GM23248 (cell line): ENCODE measurements at regions not wholly inside any gene's neighbourhood (a gene's known extent, or its start where the extent isn't known, plus 50 kb on each side); places are given as distances from the start of the nearest gene placed in this dataset.

ENCODE experiments used
- DNase-seq: peaks from one replicate; pipeline ENCODE4 v3.0.0-alpha.2; 2015
- H2AFZ ChIP-seq: fragments of 200-600 bp; sonication (generic); 2 replicates; pipeline ENCODE4 v1.6.1; 2016; ENCODE audit warnings: antibody characterized with exemption
- H3F3A ChIP-seq: fragments of 200-600 bp; sonication (generic); 2 replicates; pipeline ENCODE4 v1.6.1; 2016; ENCODE audit warnings: mild to moderate bottlenecking, antibody characterized with exemption, mixed run types; ENCODE audit not compliant: insufficient read depth
- H3K27ac ChIP-seq: fragments of 200-600 bp; sonication (generic); 2 replicates; pipeline ENCODE4 v1.5.1; 2016; ENCODE audit warnings: mild to moderate bottlenecking
- H3K27me3 ChIP-seq: fragments of 200-600 bp; sonication (generic); replicated peaks from 2 replicates; pipeline ENCODE4 v1.6.1; 2016; ENCODE audit warnings: mild to moderate bottlenecking; ENCODE audit not compliant: insufficient read depth
- H3K36me3 ChIP-seq: fragments of 200-600 bp; sonication (generic); 2 replicates; pipeline ENCODE4 v1.6.1; 2016; ENCODE audit warnings: low read depth, mild to moderate bottlenecking
- H3K4me1 ChIP-seq: fragments of 200-600 bp; sonication (generic); 2 replicates; pipeline ENCODE4 v1.6.1; 2016; ENCODE audit warnings: mild to moderate bottlenecking; ENCODE audit not compliant: insufficient read depth
- H3K4me2 ChIP-seq: fragments of 200-600 bp; sonication (generic); one replicate; pipeline ENCODE4 v1.6.1; 2016; ENCODE audit warnings: mild to moderate bottlenecking; ENCODE audit not compliant: unreplicated experiment
- H3K4me3 ChIP-seq: fragments of 200-600 bp; sonication (generic); 2 replicates; pipeline ENCODE4 v1.5.1; 2016; ENCODE audit warnings: mild to moderate bottlenecking
- H3K79me2 ChIP-seq: fragments of 200-600 bp; sonication (generic); 2 replicates; pipeline ENCODE4 v1.6.1; 2016; ENCODE audit warnings: mild to moderate bottlenecking; ENCODE audit not compliant: insufficient read depth
- H3K9ac ChIP-seq: fragments of 200-600 bp; sonication (generic); 2 replicates; pipeline ENCODE4 v1.6.1; 2016; ENCODE audit warnings: mild to moderate bottlenecking
- H3K9me2 ChIP-seq: fragments of 200-600 bp; sonication (generic); 2 replicates; pipeline ENCODE4 v1.6.1; 2016; ENCODE audit warnings: mixed run types, mild to moderate bottlenecking, moderate library complexity; ENCODE audit not compliant: insufficient read depth
- H3K9me3 ChIP-seq: fragments of 200-600 bp; sonication (generic); one replicate; pipeline ENCODE4 v1.6.1; 2017; ENCODE audit warnings: low read depth
- H4K20me1 ChIP-seq: fragments of 200-600 bp; sonication (generic); 2 replicates; pipeline ENCODE4 v1.6.0; 2016; ENCODE audit not compliant: insufficient read depth
- EZH2 ChIP-seq: fragments of 200-600 bp; sonication (generic); IDR thresholded peaks from 2 replicates; pipeline ENCODE4 v1.6.1; 2018; ENCODE audit warnings: antibody characterized with exemption, mild to moderate bottlenecking; ENCODE audit not compliant: insufficient read depth, poor library complexity, severe bottlenecking
- EZH2phosphoT487 ChIP-seq: fragments of 200-600 bp; sonication (generic); IDR thresholded peaks from 2 replicates; pipeline ENCODE4 v1.6.1; 2018; ENCODE audit warnings: antibody characterized with exemption, moderate library complexity, mild to moderate bottlenecking, low read depth; ENCODE audit not compliant: insufficient read depth
- WGBS, 2 experiments: methylation state at CpG; one replicate each; pipeline ENCODE4 v1.1.6; 2015 to 2017; ENCODE audit warnings: low lambda C conversion rate in 2 of 2, low coverage in 1 of 2; ENCODE audit errors: missing lambda C conversion rate in 2 of 2; 5-methylcytosine and 5-hydroxymethylcytosine counted together
- in situ Hi-C: fragments of 300-500 bp; cut with MboI; formaldehyde crosslinking; loops from 2 replicates; pipeline ENCODE4 v1.15.0; 2020

DNA sequence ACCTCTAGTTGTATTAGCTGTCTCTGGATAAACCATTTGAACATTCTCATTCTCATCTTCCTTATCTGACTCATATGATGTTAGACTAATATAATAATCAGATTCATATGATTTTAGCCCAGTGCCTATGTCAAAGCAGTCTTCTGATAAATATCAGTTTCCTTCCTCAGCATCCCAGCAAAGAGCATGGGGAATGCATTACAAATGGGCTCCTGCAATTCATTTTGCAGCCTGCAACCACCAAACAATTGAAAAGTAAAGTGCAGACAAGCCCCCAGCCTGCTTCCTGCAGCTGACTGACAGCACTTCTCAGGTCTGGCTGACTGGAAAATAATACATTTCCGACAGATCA, 78.2 kb upstream of the STAC start:
- Histone ChIP-seq H3K9me3 (no peaks in the 10 kb centered on the region), H3K27ac (no peak overlapping the region), H3K79me2 (no peaks in the 10 kb centered on the region), H3K4me1 (no peaks in the 10 kb centered on the region), H3K27me3 (no peaks in the 10 kb centered on the region), H3K9me2 (no peaks in the 10 kb centered on the region), H4K20me1 (no peaks in the 10 kb centered on the region), H3K36me3 (no peaks in the 10 kb centered on the region), H2AFZ (no peak overlapping the region), H3K4me2 (no peak overlapping the region), H3K9ac (no peak overlapping the region), H3F3A (0 out of 2 replicates have a peak, but pooled peaks cover 4% of the 10 kb centered on the region), H3K4me3 (no peak overlapping the region)
- TF ChIP-seq EZH2phosphoT487 (no peak), EZH2 (no peak)
- in situ Hi-C loops = no loop called here
- DNase-seq = no peak
- 84 to 90% methylated on average over 1 of the region's 1 CpG for WGBS, 2 experiments

DNA sequence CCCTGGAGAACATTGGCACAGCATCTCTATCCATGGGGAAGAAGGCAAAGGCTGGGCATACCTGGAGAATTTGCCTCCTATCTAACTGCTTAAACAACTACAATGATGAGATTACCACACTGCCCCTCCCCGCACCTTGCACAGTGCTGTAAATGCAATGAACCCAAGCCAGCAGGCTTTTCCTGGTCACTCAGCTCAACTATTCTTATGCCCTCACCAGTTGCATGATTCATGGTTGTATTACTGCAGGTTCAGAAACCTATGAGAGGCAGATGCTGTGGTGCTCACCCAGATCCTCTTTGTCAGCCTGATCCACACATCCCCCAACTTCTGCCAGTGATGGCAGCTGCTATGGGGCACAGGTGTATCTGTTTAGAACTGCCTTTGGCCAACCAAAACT, 77.7 kb upstream of the STAC start:
- Histone ChIP-seq H3K27me3 (no peaks in the 10 kb centered on the region), H3K9ac (no peak overlapping the region), H3K27ac (no peak overlapping the region), H3K4me1 (no peaks in the 10 kb centered on the region), H4K20me1 (no peaks in the 10 kb centered on the region), H3K4me2 (no peak overlapping the region), H3K79me2 (no peaks in the 10 kb centered on the region), H3K9me3 (no peaks in the 10 kb centered on the region), H3K9me2 (no peaks in the 10 kb centered on the region), H2AFZ (no peak overlapping the region), H3K4me3 (no peak overlapping the region), H3F3A (0 out of 2 replicates have a peak, but pooled peaks cover 4% of the 10 kb centered on the region), H3K36me3 (no peaks in the 10 kb centered on the region)
- 89 to 92% methylated on average over 1 of the region's 1 CpG for WGBS, 2 experiments
- in situ Hi-C loops = no loop called here
- no peak for TF ChIP-seq EZH2phosphoT487
- no peak for TF ChIP-seq EZH2
- DNase-seq = no peak

- peak; percentile 32 for DNase-seq
Observed at GRCh38 chr3:36303286-36303685, 77.0 kb upstream of the STAC start.

DNA sequence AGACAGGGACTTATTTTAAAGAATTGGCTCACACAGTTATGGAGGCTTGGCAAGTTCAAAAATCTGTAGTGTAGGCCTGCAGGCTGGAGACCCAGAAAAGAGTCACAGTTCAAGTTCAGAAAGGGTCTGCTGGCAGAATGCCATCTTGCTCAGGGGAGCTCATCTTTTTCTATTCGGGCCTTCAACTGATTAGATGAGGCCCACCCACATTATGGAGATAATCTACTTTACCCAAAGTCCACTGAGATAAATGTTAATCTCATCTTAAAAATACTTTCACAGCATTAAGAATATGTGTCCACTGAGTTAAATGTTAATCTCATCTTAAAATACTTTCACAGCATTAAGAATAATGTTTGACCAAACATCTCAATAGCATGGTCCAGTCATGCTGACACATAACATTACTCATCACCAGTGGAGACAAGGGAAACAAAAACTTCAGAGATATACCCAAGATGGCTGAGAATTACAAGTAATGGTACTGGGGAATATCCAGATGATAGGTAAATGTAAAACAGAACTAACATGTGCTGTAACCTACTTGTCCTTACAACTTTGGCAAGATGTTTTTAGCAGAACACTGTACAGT, 74.3 kb upstream of the STAC start:
- H3K79me2 ChIP-seq = no peaks in the 10 kb centered on the region
- H3F3A ChIP-seq = 0 out of 2 replicates have a peak, but pooled peaks cover 4% of the 10 kb centered on the region
- no peak overlapping the region for H3K9ac ChIP-seq
- H3K4me3 ChIP-seq = no peak overlapping the region
- H3K9me2 ChIP-seq = no peaks in the 10 kb centered on the region
- no peaks in the 10 kb centered on the region for H3K9me3 ChIP-seq
- H3K4me1 ChIP-seq = no peaks in the 10 kb centered on the region
- H4K20me1 ChIP-seq = no peaks in the 10 kb centered on the region
- no peaks in the 10 kb centered on the region for H3K36me3 ChIP-seq
- TF ChIP-seq EZH2phosphoT487 (no peak), EZH2 (no peak)
- in situ Hi-C loops = no loop called here
- no peaks in the 10 kb centered on the region for H3K27me3 ChIP-seq
- H3K4me2 ChIP-seq = no peak overlapping the region
- 86 to 90% methylated on average over 1 of the region's 1 CpG for WGBS, 2 experiments
- H2AFZ ChIP-seq = no peak overlapping the region
- DNase-seq = peak; percentile 54
- no peak overlapping the region for H3K27ac ChIP-seq

More at GRCh38 chr3:36303286-36303685, 77.0 kb upstream of the STAC start:
- H3K79me2 ChIP-seq = no peaks in the 10 kb centered on the region
- no peaks in the 10 kb centered on the region for H3K36me3 ChIP-seq
- no peak for TF ChIP-seq EZH2phosphoT487
- H3K9me2 ChIP-seq = no peaks in the 10 kb centered on the region
- no peak overlapping the region for H3K9ac ChIP-seq
- no peak overlapping the region for H3K4me3 ChIP-seq
- WGBS, 2 experiments = 57 to 61% methylated on average over 5 of the region's 5 CpGs
- no peaks in the 10 kb centered on the region for H4K20me1 ChIP-seq
- H3K4me2 ChIP-seq = no peak overlapping the region
- no peak overlapping the region for H3K27ac ChIP-seq
- no peaks in the 10 kb centered on the region for H3K27me3 ChIP-seq
- H3K9me3 ChIP-seq = no peaks in the 10 kb centered on the region
- H2AFZ ChIP-seq = no peak overlapping the region
- in situ Hi-C loops = no loop called here
- H3F3A ChIP-seq = 0 out of 2 replicates have a peak, but pooled peaks cover 4% of the 10 kb centered on the region
- no peaks in the 10 kb centered on the region for H3K4me1 ChIP-seq

- no peaks in the 10 kb centered on the region for H3K4me1 ChIP-seq
- WGBS, 2 experiments = 89 to 92% methylated on average over 1 of the region's 1 CpG
- TF ChIP-seq EZH2 (no peak), EZH2phosphoT487 (no peak)
Observed at GRCh38 chr3:36309092-36309491, 71.2 kb upstream of the STAC start.

More at GRCh38 chr3:36309092-36309491, 71.2 kb upstream of the STAC start:
- H4K20me1 ChIP-seq = no peaks in the 10 kb centered on the region
- H3K4me3 ChIP-seq = no peak overlapping the region
- H3K27me3 ChIP-seq = no peaks in the 10 kb centered on the region
- no peaks in the 10 kb centered on the region for H3K9me2 ChIP-seq
- no peak overlapping the region for H2AFZ ChIP-seq
- no peaks in the 10 kb centered on the region for H3K9me3 ChIP-seq
- no peaks in the 10 kb centered on the region for H3K36me3 ChIP-seq
- no peak overlapping the region for H3K9ac ChIP-seq
- in situ Hi-C loops = no loop called here
- H3K4me2 ChIP-seq = no peak overlapping the region
- H3K79me2 ChIP-seq = no peaks in the 10 kb centered on the region
- H3K27ac ChIP-seq = no peak overlapping the region
- H3F3A ChIP-seq = 0 out of 2 replicates have a peak, but pooled peaks cover 4% of the 10 kb centered on the region
- DNase-seq = no peak
